Small intestine (tissue), 7 donors: ENCODE measurements at regions not wholly inside any gene's neighbourhood (a gene's known extent, or its start where the extent isn't known, plus 50 kb on each side); places are given as distances from the start of the nearest gene placed in this dataset.
"Not testable (repeated sequence)": the region's sequence is repeated elsewhere in the genome, so short reads cannot be mapped to it uniquely, and the experiment has no call there.

Experiments
- DNase-seq, 2 donors: peaks; one replicate each; pipeline versions ENCODE4 v3.0.0 to v3.0.0-alpha.2; 2013
- FAIRE-seq: peaks from 2 replicates; lab custom pipeline; 2012; peaks lifted over from hg19 to GRCh38; lab: Jason Lieb, UNC
- H3K27ac ChIP-seq, 3 donors: one replicate each; pipeline ENCODE4 v1.5.1; 2013; ENCODE audit warnings: low read length in 2 of 3, mild to moderate bottlenecking in 2 of 3, control low read depth in 1 of 3, inconsistent platforms in 1 of 3, low read depth in 1 of 3, moderate library complexity in 1 of 3
- H3K27me3 ChIP-seq, 3 donors: one replicate each; pipeline ENCODE4 v1.6.1; 2013; ENCODE audit warnings: low read length in 3 of 3, inconsistent platforms in 1 of 3; ENCODE audit not compliant: control insufficient read depth in 3 of 3, insufficient read depth in 3 of 3
- H3K36me3 ChIP-seq, 3 donors: one replicate each; pipeline ENCODE4 v1.6.1; 2013; ENCODE audit warnings: low read length in 3 of 3, inconsistent platforms in 1 of 3, low read depth in 1 of 3, mild to moderate bottlenecking in 1 of 3, moderate library complexity in 1 of 3; ENCODE audit not compliant: control insufficient read depth in 3 of 3, insufficient read depth in 2 of 3
- H3K4me1 ChIP-seq, 3 donors: one replicate each; pipeline ENCODE4 v1.6.1; 2013; ENCODE audit warnings: low read length in 2 of 3, inconsistent platforms in 1 of 3, low read depth in 1 of 3, mild to moderate bottlenecking in 1 of 3, moderate library complexity in 1 of 3; ENCODE audit not compliant: control insufficient read depth in 3 of 3, insufficient read depth in 2 of 3
- H3K4me3 ChIP-seq, 3 donors: one replicate each; pipeline ENCODE4 v1.5.1; 2013; ENCODE audit warnings: low read length in 3 of 3, control low read depth in 1 of 3, inconsistent platforms in 1 of 3, low read depth in 1 of 3, mild to moderate bottlenecking in 1 of 3, moderate library complexity in 1 of 3
- H3K9me3 ChIP-seq, 2 donors: one replicate each; pipeline ENCODE4 v1.6.1; 2013; ENCODE audit warnings: low read depth in 1 of 2, low read length in 1 of 2; ENCODE audit not compliant: control insufficient read depth in 2 of 2, insufficient read depth in 1 of 2
- WGBS, 3 donors: extraction: QIAGEN DNeasy Blood & Tissue Kit; methylation state at CpG; one replicate each; pipeline ENCODE4 v1.1.7; 2013; 5-methylcytosine and 5-hydroxymethylcytosine counted together
- donor health status: healthy with polysubstance abuse.
- donor health status: control.
- donor health status: control.
- donor health status: Bipolar disorder and iron deficiency.
- donor health status: healthy.

DNA sequence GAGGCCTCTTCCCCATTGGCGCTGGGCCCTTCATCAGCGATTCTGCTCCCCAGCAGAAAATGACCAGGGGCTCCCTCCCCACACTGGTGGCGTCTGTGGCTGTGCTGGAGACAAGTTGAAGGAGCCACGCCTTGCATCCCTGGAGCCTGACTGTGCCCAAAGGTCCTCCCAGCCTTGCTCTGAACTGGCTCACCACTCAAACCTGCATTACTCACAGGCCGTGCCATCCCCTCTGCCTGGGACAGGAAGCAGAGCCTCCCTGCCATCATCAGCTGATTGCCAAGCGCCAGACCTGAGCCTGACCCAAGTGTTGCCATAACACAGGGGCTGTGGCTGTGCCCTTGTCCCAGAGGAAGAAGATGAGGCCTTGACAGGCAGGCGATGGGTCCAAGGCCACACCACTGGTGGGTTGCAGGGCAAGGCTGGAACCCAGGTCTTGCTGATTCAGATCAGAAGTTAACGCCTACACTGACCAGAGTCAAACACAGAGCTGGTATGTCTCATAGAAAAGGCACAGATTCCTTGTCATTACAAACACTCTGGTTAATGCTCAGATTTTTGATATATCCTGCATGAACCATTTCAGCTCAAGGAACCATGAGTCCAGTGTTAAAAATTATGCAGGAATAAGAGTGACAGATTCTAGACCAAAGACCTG, 151.1 kb downstream of the BCL2L11 start:
- H3K27me3 ChIP-seq, DNase-seq, H3K4me1 ChIP-seq, H3K27ac ChIP-seq, H3K4me3 ChIP-seq, H3K36me3 ChIP-seq, FAIRE-seq, H3K9me3 ChIP-seq: not testable (repeated sequence)
- WGBS, 3 donors: 90 to 93% (median 90%) methylated on average over 5 to 7 of the region's 8 CpGs

DNA sequence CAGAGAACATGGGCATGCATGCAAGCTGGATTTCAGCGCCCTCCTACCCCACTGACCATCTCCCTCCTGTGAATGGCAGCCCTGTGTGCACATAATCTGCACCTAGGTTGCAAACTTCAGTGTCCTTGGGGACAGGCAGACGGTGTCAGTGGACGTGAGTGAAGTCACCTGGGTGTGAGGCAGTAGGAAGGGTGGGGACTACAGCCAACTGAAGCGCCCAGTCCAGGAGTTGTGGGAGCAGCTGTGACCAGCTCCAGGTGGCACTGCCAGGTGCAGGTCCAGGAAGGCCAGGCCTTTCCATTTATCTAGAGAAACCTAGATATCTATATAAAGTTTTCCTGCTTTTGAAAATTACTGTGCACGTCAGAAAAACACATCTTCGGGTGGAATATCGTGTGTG, 152.3 kb downstream of the BCL2L11 start:
- not testable (repeated sequence) for FAIRE-seq, H3K27ac ChIP-seq, H3K36me3 ChIP-seq, DNase-seq, H3K27me3 ChIP-seq, H3K9me3 ChIP-seq, H3K4me3 ChIP-seq, H3K4me1 ChIP-seq
- WGBS, 3 donors: 7 to 30% (median 29%) methylated on average over 3 of the region's 7 CpGs

DNA sequence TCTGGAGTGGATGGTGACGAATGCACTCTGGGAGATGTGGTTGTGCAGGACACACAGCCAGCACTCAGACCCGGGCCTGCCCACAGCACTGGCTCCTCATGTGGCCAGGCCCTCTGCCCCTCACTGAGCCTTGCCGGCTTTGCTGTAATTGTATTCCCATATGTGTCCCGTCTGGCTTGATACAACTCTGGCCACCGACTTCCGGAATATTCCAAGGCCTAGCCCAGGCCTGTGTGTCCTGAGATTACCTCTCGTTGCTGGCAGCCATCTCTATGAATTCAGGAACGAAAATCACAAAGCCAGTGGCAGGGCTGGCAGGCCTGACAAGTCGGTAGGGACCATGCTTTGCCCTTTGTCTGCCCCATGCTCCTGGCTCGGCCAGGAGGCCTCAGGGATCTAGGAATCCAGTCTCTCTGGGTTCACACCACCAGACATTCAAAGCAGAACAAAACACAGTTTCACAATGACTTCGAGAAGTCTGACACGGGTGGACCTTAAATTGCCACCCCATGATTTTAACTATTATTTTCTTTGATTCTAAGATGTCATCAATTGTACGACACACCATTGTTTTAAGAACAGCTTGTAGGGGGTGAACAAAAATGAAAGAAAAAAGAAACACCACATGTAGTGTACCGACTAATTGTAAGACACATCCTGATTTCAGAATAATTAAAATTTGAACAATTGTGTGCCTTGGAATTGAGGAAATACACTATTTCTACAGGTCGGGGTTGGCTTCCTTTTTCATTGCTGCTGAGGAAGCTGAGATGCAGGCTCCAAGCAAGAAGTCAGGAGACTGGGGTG, 154.5 kb downstream of the BCL2L11 start:
- not testable (repeated sequence) for FAIRE-seq, H3K4me3 ChIP-seq, H3K27ac ChIP-seq, H3K4me1 ChIP-seq, H3K36me3 ChIP-seq, DNase-seq, H3K27me3 ChIP-seq, H3K9me3 ChIP-seq
- 78 to 89% (median 86%) methylated on average over 10 to 13 of the region's 15 CpGs for WGBS, 3 donors

DNA sequence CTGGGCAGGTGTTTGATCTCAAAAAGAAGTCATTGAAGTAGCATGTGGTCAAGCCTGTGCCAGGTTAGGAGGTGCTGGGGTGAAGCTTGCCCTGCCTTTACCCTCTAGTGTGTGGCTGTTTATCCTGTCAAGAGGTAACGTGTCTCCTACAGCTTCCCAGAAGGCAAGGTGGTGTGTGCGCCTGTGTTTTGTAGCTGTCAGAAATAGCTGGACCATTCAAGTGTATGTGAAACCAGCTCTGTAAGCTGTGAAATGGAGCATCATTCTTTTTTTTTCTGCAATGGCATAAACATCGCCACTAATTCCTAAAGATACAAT, 155.1 kb downstream of the BCL2L11 start:
- not testable (repeated sequence) for FAIRE-seq, H3K27me3 ChIP-seq, H3K27ac ChIP-seq, H3K4me3 ChIP-seq, H3K36me3 ChIP-seq, H3K9me3 ChIP-seq, H3K4me1 ChIP-seq, DNase-seq
- WGBS, 3 donors: 90 to 100% (median 92%) methylated on average over 2 of the region's 3 CpGs

- FAIRE-seq: not testable (repeated sequence)
- 76 to 82% (median 78%) methylated on average over 2 to 3 of the region's 3 CpGs for WGBS, 3 donors
Observed at GRCh38 chr2:111278133-111278532, 157.4 kb downstream of the BCL2L11 start.

GRCh38 chr2:111280709-111281286, 160.1 kb downstream of the BCL2L11 start:
- FAIRE-seq, H3K4me3 ChIP-seq, DNase-seq, H3K27me3 ChIP-seq, H3K4me1 ChIP-seq, H3K27ac ChIP-seq, H3K9me3 ChIP-seq, H3K36me3 ChIP-seq: not testable (repeated sequence)
- 73 to 97% (median 89%) methylated on average over 2 of the region's 6 CpGs for WGBS, 3 donors

More at GRCh38 chr2:111278133-111278532, 157.4 kb downstream of the BCL2L11 start:
- H3K9me3 ChIP-seq, DNase-seq, H3K27me3 ChIP-seq, H3K27ac ChIP-seq, H3K36me3 ChIP-seq, H3K4me3 ChIP-seq, H3K4me1 ChIP-seq: not testable (repeated sequence)

GRCh38 chr2:111282162-111282561, 161.4 kb downstream of the BCL2L11 start:
- H3K4me3 ChIP-seq, H3K27ac ChIP-seq, DNase-seq, H3K27me3 ChIP-seq, H3K4me1 ChIP-seq, H3K9me3 ChIP-seq, FAIRE-seq, H3K36me3 ChIP-seq: not testable (repeated sequence)
- no CpG with 5 or more reads among the region's 5 CpGs for WGBS, 3 donors

DNA sequence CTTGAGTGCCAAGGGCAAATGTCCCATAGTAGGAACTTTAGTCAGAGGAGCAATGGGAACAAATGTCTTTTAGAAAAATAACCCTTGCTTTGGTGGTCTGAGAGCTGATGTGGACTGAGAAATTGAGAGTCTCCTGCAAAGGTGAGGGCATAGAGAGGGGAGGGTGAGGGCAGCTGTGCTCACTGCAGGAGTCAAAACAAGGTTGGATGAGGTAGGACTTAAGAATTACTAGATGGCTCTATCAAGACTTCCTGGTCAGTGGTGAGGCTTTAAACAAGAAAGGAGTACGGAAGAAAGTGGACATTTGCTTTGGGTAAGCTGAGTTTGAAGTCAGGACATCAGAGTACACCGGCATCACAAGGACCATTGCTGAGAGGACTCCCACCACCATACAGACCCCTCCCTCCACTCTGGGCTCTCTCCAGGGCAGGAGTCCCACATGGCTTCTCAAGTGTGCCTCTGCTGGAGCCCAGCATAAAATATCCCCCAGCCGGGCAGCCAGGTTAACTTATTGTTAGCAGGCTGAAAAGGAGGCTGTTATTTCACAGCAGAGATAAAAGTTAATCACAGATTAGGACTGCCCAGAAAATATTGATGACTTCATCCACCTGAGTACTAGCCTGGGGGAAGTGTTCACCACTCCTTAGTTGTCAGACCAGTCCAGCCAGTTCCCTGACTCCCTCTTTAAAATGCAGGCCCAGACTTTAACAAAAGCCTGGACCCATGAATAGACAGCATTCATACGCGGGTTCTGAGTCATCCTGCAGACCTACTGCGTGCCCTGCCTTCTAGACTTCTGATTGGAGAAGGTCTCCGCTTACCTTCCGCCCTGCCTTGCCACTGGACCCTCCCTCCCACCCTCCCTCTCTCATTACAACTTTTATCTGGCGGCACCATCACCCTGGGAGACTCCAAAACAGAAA, 167.2 kb downstream of the BCL2L11 start:
- H3K4me3 ChIP-seq, H3K27ac ChIP-seq, FAIRE-seq, H3K9me3 ChIP-seq, H3K27me3 ChIP-seq, H3K36me3 ChIP-seq, H3K4me1 ChIP-seq: not testable (repeated sequence)
- WGBS, 3 donors: 5 to 55% (median 21%) methylated on average over 6 to 7 of the region's 9 CpGs
- peak; percentile 70 to 72 for DNase-seq
